ENCODE measurements at regions not wholly inside any gene's neighbourhood (a gene's known extent, or its start where the extent isn't known, plus 50 kb on each side); places are given as distances from the start of the nearest gene placed in this dataset.

- Histone ChIP-seq H3K27me3 (ENCODE audit: control insufficient read depth, insufficient read depth, low read length) (peaks cover 2% of the 10 kb centered on the region), H3K4me3 (ENCODE audit: insufficient read depth, low read depth, low read length) (no peak overlapping the region), H3K36me3 (replicated peaks; ENCODE audit: control insufficient read depth, insufficient read depth, low read length) (no peaks in the 10 kb centered on the region)
- DNase-seq: peak; percentile 30
These were observed 101.3 kb upstream of the ID2 start for GRCh38 chr2:8580316-8581233.

GRCh38 chr2:8581234-8581561 is 100.7 kb upstream of the ID2 start:
- H3K27me3 ChIP-seq (ENCODE audit: control insufficient read depth, insufficient read depth, low read length): peaks cover 2% of the 10 kb centered on the region
- no peak for DNase-seq
- H3K36me3 ChIP-seq (replicated peaks; ENCODE audit: control insufficient read depth, insufficient read depth, low read length): no peaks in the 10 kb centered on the region
- no peak overlapping the region for H3K4me3 ChIP-seq (ENCODE audit: insufficient read depth, low read depth, low read length)

- no peak overlapping the region for H3K4me3 ChIP-seq (ENCODE audit: insufficient read depth, low read depth, low read length)
- peaks cover 2% of the 10 kb centered on the region for H3K27me3 ChIP-seq (ENCODE audit: control insufficient read depth, insufficient read depth, low read length)
- no peak for DNase-seq
- no peaks in the 10 kb centered on the region for H3K36me3 ChIP-seq (replicated peaks; ENCODE audit: control insufficient read depth, insufficient read depth, low read length)
These were observed 100.2 kb upstream of the ID2 start for GRCh38 chr2:8581601-8582041.

DNA sequence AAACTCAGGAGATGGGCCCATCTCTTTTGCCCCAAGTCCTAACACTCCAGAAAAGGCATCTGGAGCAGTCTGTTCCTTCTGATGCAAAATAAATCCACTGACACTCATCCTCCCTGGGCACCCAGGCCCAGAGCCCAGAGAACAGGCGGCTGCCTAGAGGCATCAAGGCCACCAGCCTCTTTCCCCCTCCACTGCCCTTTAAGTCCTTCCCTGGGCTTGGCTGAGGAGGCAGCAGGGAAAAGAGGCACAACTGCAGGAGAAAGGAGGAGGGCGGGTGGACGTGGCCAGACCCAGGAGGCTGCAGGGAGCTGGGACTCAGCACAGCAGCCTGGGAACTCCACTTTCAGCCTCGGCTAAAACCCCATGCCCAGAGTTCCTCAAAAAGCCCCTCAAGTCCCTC is 99.7 kb upstream of the ID2 start:
- Histone ChIP-seq H3K27me3 (ENCODE audit: control insufficient read depth, insufficient read depth, low read length) (peaks cover 2% of the 10 kb centered on the region), H3K4me3 (ENCODE audit: insufficient read depth, low read depth, low read length) (no peak overlapping the region), H3K36me3 (replicated peaks; ENCODE audit: control insufficient read depth, insufficient read depth, low read length) (no peaks in the 10 kb centered on the region)
- DNase-seq: no peak

GRCh38 chr2:8582651-8583399 is 99.0 kb upstream of the ID2 start:
- Histone ChIP-seq H3K36me3 (replicated peaks; ENCODE audit: control insufficient read depth, insufficient read depth, low read length) (no peaks in the 10 kb centered on the region), H3K4me3 (ENCODE audit: insufficient read depth, low read depth, low read length) (no peak overlapping the region), H3K27me3 (ENCODE audit: control insufficient read depth, insufficient read depth, low read length) (peaks cover 2% of the 10 kb centered on the region)
- no peak for DNase-seq

DNA sequence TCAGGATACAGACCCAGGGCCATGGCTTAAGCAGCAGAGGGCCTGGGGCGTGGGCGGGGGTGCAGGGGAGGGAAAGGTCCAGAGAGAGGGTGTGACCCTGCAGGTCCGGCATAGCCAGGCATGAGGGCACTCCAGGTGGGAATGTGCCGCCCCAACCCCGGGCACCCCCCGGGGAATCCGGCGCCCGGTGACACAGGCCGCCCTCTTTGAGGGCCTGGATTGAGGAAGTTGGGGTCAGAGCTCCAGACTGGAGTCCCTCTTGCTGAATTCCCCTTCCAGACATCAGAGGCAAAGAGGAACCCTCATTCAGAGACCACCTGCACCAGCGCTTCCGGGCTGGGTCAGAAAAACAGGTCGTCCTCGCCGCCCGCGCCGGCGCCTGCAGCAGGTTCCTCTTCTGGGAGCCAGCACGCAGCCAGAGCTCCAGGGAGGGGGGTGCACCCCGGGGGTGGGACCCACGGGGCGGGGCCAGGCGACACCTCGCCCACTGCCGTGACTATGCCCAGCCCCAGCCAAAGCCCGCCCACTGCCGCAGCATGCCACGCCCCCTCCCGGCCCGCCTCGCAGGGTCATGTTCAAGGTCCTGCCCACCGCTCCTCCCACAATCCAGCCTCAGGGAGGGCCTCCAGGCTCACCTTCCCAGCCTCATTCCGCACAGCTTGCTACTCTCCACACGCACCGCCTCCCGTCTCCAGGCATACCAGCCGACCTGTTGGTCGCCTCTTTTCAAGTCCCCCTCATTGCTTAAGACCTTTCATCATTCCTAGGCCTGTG is 98.3 kb upstream of the ID2 start:
- peak; percentile 99 for DNase-seq
- Histone ChIP-seq H3K4me3 (ENCODE audit: insufficient read depth, low read depth, low read length) (peak overlapping the region; percentile 27), H3K36me3 (replicated peaks; ENCODE audit: control insufficient read depth, insufficient read depth, low read length) (no peaks in the 10 kb centered on the region), H3K27me3 (ENCODE audit: control insufficient read depth, insufficient read depth, low read length) (peaks cover 2% of the 10 kb centered on the region)

DNA sequence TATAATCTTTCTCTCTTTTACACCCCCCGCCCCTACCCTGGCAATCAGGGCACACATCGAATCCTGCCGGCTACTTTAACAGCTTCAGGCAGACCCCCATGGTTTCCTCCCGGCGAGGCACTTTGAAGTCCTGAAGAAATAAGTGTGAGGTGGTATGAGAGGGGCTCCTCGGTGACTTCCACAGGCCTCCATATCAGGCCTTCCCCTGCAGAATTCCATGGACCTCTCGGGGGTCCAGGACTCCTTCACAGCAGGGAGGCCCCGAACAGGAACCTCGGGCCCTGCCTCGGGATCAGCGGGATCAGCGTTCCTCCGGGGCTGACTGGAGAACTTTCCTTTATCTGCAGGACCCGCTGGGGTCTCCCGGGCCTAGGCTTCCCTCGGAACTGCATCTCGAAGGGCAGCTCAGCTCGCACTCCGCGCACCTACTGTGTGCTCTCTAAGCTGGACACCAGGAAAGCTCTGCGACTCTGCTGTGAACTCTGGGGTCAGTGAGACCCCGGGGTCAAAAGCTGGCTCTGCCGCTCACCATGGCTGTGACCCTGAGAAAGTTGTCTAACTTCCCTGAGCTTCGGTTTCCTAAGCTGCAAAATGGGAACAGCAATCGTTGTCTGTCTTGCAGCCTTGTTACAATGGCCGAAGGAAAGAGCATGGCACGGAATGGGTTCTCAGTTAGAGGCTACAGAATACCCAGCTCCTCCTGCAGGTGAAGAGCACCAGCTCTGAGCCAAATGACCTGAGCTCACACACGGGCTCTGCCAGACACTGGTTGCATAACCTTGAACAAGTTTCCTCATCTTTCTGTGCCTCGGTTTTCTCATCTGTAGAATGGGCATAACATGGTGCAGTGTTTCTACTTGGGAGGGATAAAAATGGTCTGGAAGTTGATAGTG is 97.4 kb upstream of the ID2 start:
- H3K4me3 ChIP-seq (ENCODE audit: insufficient read depth, low read depth, low read length): peak overlapping the region; percentile 15
- H3K27me3 ChIP-seq (ENCODE audit: control insufficient read depth, insufficient read depth, low read length): peaks cover 2% of the 10 kb centered on the region
- DNase-seq: no peak
- H3K36me3 ChIP-seq (replicated peaks; ENCODE audit: control insufficient read depth, insufficient read depth, low read length): no peaks in the 10 kb centered on the region

GRCh38 chr2:8586457-8587051 is 95.3 kb upstream of the ID2 start:
- H3K27me3 ChIP-seq (ENCODE audit: control insufficient read depth, insufficient read depth, low read length): peaks cover 2% of the 10 kb centered on the region
- H3K4me3 ChIP-seq (ENCODE audit: insufficient read depth, low read depth, low read length): no peak overlapping the region
- no peaks in the 10 kb centered on the region for H3K36me3 ChIP-seq (replicated peaks; ENCODE audit: control insufficient read depth, insufficient read depth, low read length)
- peak; percentile 41 for DNase-seq

DNA sequence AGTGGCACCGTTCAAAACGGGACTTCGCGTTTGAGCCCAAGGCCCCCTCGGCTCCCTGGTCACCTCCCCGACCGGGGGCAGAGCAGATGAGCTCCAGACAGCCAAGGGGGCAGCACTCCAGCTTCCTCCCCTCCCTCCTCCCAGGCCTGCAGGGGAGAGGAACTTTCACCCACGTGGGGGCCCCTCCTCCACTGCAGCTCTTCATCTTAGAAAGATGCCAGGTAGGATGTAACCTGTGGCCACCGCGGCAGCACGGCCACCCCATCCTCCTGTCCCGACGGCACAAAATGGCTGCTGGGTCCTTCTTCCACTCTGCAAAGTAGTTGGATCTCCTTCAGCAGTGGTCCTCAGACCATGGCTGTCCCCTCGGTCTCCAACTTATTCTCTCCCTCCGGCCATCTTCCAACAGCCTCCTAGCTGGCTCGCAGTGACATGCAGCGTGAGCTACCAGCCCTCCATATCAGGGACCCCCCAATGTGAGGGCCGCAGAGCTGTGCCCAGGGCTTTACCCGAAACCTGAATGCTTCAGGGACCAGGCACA is 94.5 kb upstream of the ID2 start:
- no peak for DNase-seq
- H3K4me3 ChIP-seq (ENCODE audit: insufficient read depth, low read depth, low read length): no peak overlapping the region
- no peaks in the 10 kb centered on the region for H3K36me3 ChIP-seq (replicated peaks; ENCODE audit: control insufficient read depth, insufficient read depth, low read length)
- H3K27me3 ChIP-seq (ENCODE audit: control insufficient read depth, insufficient read depth, low read length): peaks cover 2% of the 10 kb centered on the region

DNA sequence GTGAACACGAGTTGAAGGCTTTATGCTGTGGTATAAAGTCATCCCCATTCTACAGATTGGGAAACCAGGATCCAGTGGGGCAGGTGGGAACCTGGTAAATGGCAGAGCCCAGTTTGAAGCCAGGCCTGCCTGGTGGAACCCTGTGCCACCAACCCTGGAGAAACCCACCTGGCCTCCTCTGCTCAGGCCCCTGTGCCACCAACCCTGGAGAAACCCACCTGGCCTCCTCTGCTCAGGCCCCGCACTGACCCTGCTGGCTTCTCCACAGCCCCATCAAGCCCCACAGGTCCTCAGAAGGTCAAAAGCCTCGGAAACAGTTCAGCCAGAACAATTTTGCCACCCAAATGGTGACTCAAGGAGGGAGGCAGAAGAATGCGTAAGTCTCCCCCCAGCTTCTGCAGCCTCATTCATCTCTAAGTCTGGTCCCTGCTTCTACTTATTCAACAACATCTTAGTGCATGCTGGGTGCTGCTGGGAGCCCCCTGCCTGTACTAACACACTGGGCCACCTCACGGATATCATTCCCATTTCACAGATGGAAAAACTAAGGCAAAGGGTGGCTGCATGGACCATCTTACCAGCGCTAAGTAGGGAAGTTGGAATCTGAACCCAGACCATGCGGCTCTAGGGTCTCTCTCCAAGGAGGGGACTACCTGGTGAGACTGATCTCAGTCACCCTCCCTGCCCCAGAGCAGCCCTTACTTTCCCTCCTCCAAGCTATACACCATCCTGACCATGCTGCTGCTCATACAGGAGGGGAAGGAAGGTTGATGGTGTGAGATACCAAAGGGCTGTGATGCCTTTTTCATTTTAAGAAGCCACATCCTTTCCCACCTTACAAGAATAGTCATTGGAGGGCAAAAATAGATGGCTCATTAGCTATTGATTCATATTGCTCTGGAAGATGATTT is 93.7 kb upstream of the ID2 start:
- H3K27me3 ChIP-seq (ENCODE audit: control insufficient read depth, insufficient read depth, low read length): peaks cover 2% of the 10 kb centered on the region
- no peak overlapping the region for H3K4me3 ChIP-seq (ENCODE audit: insufficient read depth, low read depth, low read length)
- H3K36me3 ChIP-seq (replicated peaks; ENCODE audit: control insufficient read depth, insufficient read depth, low read length): no peaks in the 10 kb centered on the region
- no peak for DNase-seq

DNA sequence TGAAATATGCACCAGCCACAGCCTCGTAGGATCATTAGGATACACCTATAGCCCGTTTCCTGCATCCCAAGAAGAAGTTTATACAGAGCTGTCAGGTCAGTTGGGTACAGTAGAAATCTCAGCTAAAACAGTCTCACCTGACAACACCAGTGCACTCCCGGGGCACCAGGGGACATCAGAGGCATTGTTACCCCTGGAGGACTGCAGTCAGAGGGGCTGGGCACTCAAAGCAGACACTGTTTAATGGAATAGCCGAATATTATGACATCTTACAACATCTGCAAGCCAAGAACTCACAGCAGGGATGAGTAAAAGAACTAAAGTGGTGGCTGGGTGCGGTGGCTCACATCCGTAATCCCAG is 93.0 kb upstream of the ID2 start:
- peaks cover 2% of the 10 kb centered on the region for H3K27me3 ChIP-seq (ENCODE audit: control insufficient read depth, insufficient read depth, low read length)

GRCh38 chr2:8589721-8590120 is 92.1 kb upstream of the ID2 start:
- Histone ChIP-seq H3K4me3 (ENCODE audit: insufficient read depth, low read depth, low read length) (no peak overlapping the region), H3K36me3 (replicated peaks; ENCODE audit: control insufficient read depth, insufficient read depth, low read length) (no peaks in the 10 kb centered on the region), H3K27me3 (ENCODE audit: control insufficient read depth, insufficient read depth, low read length) (peaks cover 1% of the 10 kb centered on the region)
- DNase-seq: no peak

More for the DNA sequence above, 93.0 kb upstream of the ID2 start:
- DNase-seq: no peak
- Histone ChIP-seq H3K36me3 (replicated peaks; ENCODE audit: control insufficient read depth, insufficient read depth, low read length) (no peaks in the 10 kb centered on the region), H3K4me3 (ENCODE audit: insufficient read depth, low read depth, low read length) (no peak overlapping the region)

GRCh38 chr2:8590938-8591337 is 90.9 kb upstream of the ID2 start:
- Histone ChIP-seq H3K36me3 (replicated peaks; ENCODE audit: control insufficient read depth, insufficient read depth, low read length) (no peaks in the 10 kb centered on the region), H3K4me3 (ENCODE audit: insufficient read depth, low read depth, low read length) (no peak overlapping the region), H3K27me3 (ENCODE audit: control insufficient read depth, insufficient read depth, low read length) (no peaks in the 10 kb centered on the region)
- no peak for DNase-seq
